HG03469 (cell line): ENCODE measurements at regions not wholly inside any gene's neighbourhood (a gene's known extent, or its start where the extent isn't known, plus 50 kb on each side); places are given as distances from the start of the nearest gene placed in this dataset.

Experiments
- ATAC-seq: cut with Tn5 transposase; IDR thresholded peaks from one replicate; pipeline ENCODE4 v1.9.1; 2021; ENCODE audit warnings: mild to moderate bottlenecking, moderate library complexity, moderate number of reproducible peaks; ENCODE audit not compliant: unreplicated experiment

GRCh38 chr1:229991104-229991513 lies 75.9 kb upstream of the GALNT2 start:
- no peak for ATAC-seq

- ATAC-seq = no peak
These were observed 75.2 kb upstream of the GALNT2 start for GRCh38 chr1:229991724-229992333.

GRCh38 chr1:229993060-229993459 lies 74.0 kb upstream of the GALNT2 start:
- ATAC-seq = no peak

GRCh38 chr1:229993894-229994293 lies 73.1 kb upstream of the GALNT2 start:
- ATAC-seq = no peak

GRCh38 chr1:229999004-229999670 lies 67.9 kb upstream of the GALNT2 start:
- ATAC-seq = no peak

GRCh38 chr1:230000493-230001184 lies 66.4 kb upstream of the GALNT2 start:
- no peak for ATAC-seq

GRCh38 chr1:230002164-230002803 lies 64.8 kb upstream of the GALNT2 start:
- ATAC-seq = no peak

GRCh38 chr1:230003409-230003808 lies 63.6 kb upstream of the GALNT2 start:
- ATAC-seq = no peak

GRCh38 chr1:230005040-230005439 lies 62.0 kb upstream of the GALNT2 start:
- no peak for ATAC-seq

GRCh38 chr1:230008721-230009120 lies 58.3 kb upstream of the GALNT2 start:
- no peak for ATAC-seq

GRCh38 chr1:230009611-230010313 lies 57.3 kb upstream of the GALNT2 start:
- ATAC-seq = no peak

GRCh38 chr1:230010603-230011332 lies 56.3 kb upstream of the GALNT2 start:
- no peak for ATAC-seq

- ATAC-seq = no peak
These were observed 55.5 kb upstream of the GALNT2 start for GRCh38 chr1:230011333-230012092.

- ATAC-seq = no peak
These were observed 55.0 kb upstream of the GALNT2 start for GRCh38 chr1:230012093-230012393.

- no peak for ATAC-seq
These were observed 54.3 kb upstream of the GALNT2 start for GRCh38 chr1:230012741-230013140.

GRCh38 chr1:230016159-230016558 lies 50.9 kb upstream of the GALNT2 start:
- no peak for ATAC-seq
